ENCODE measurements at regions not wholly inside any gene's neighbourhood (a gene's known extent, or its start where the extent isn't known, plus 50 kb on each side); places are given as distances from the start of the nearest gene placed in this dataset.
"Not testable (repeated sequence)": the region's sequence is repeated elsewhere in the genome, so short reads cannot be mapped to it uniquely, and the experiment has no call there.

GRCh38 chr12:11539156-11539555 is 110.3 kb upstream of the ETV6 start:
- DNase-seq (ENCODE audit: low read depth), result no peak

GRCh38 chr12:11540156-11540555 is 109.3 kb upstream of the ETV6 start:
- DNase-seq (ENCODE audit: low read depth), result no peak

GRCh38 chr12:11540615-11541310 is 108.7 kb upstream of the ETV6 start:
- DNase-seq (ENCODE audit: low read depth), result no peak

- no peak for DNase-seq (ENCODE audit: low read depth)
These were observed 106.9 kb upstream of the ETV6 start for GRCh38 chr12:11542599-11542998.

- DNase-seq (ENCODE audit: low read depth), result no peak
These were observed 105.9 kb upstream of the ETV6 start for GRCh38 chr12:11543457-11544158.

GRCh38 chr12:11545484-11546330 is 103.8 kb upstream of the ETV6 start:
- no peak for DNase-seq (ENCODE audit: low read depth)

- not testable (repeated sequence) for DNase-seq (ENCODE audit: low read depth)
These were observed 102.7 kb upstream of the ETV6 start for GRCh38 chr12:11546582-11547270.

GRCh38 chr12:11547271-11547646 is 102.2 kb upstream of the ETV6 start:
- not testable (repeated sequence) for DNase-seq (ENCODE audit: low read depth)

- no peak for DNase-seq (ENCODE audit: low read depth)
These were observed 100.4 kb upstream of the ETV6 start for GRCh38 chr12:11549119-11549518.

GRCh38 chr12:11553871-11554533 is 95.5 kb upstream of the ETV6 start:
- DNase-seq (ENCODE audit: low read depth), result peak; percentile 39

GRCh38 chr12:11555195-11555594 is 94.3 kb upstream of the ETV6 start:
- no peak for DNase-seq (ENCODE audit: low read depth)

GRCh38 chr12:11555743-11556625 is 93.5 kb upstream of the ETV6 start:
- DNase-seq (ENCODE audit: low read depth), result no peak

- no peak for DNase-seq (ENCODE audit: low read depth)
These were observed 92.8 kb upstream of the ETV6 start for GRCh38 chr12:11556682-11557081.

- no peak for DNase-seq (ENCODE audit: low read depth)
These were observed 89.7 kb upstream of the ETV6 start for GRCh38 chr12:11559626-11560340.

GRCh38 chr12:11561411-11561810 is 88.1 kb upstream of the ETV6 start:
- DNase-seq (ENCODE audit: low read depth), result no peak

- DNase-seq (ENCODE audit: low read depth), result no peak
These were observed 85.4 kb upstream of the ETV6 start for GRCh38 chr12:11563785-11564739.

GRCh38 chr12:11564984-11565651 is 84.4 kb upstream of the ETV6 start:
- DNase-seq (ENCODE audit: low read depth), result no peak

GRCh38 chr12:11565752-11566151 is 83.7 kb upstream of the ETV6 start:
- no peak for DNase-seq (ENCODE audit: low read depth)
